SW480 (cell line): ENCODE measurements at regions not wholly inside any gene's neighbourhood (a gene's known extent, or its start where the extent isn't known, plus 50 kb on each side); places are given as distances from the start of the nearest gene placed in this dataset.

Experiments
- DNase-seq: peaks from one replicate; pipeline ENCODE4 v3.0.0-alpha.2; 2016; ENCODE audit warnings: low spot score

DNA sequence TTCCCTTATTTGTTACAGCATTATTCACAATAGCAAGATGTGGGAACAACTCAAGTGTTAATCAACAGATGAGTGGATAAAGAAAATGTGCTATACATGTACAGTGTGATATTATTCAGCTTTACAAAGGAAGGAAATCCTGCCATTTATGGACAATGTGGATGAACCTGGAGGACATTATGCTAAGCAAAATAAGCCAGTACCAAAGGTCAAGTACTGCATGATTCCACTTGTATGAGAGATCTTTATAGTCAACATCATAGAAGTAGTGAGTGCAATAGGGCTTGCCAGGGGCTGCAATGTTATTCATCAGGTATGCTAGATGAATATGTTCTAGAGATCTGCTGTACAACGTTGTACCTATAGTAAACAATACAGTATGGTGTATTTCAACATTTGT lies 138.5 kb upstream of the AGR3 start:
- DNase-seq = no peak

- DNase-seq = no peak
Measured at GRCh38 chr7:17021205-17021604, 139.4 kb upstream of the AGR3 start.

GRCh38 chr7:17022920-17023319 lies 141.1 kb upstream of the AGR3 start:
- no peak for DNase-seq

DNA sequence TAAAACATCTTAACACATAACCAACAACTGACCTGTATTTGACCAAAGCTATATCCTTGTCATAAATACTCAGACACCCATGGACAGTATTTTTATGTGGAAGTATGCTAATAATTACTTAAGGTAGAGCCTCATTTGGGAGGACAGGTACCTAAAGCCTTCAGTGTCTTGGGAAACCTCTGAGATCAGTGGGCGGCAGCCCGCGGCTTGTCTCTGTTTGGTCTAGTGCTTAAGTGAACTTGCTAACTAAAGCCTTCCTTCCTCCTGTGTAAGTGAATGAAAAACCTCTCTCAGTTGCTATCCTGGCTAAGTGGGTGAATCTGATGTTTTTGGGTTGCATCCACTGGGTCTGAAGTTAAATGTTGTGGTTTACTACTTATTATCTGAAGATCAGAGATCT lies 144.5 kb upstream of the AGR3 start:
- no peak for DNase-seq

DNA sequence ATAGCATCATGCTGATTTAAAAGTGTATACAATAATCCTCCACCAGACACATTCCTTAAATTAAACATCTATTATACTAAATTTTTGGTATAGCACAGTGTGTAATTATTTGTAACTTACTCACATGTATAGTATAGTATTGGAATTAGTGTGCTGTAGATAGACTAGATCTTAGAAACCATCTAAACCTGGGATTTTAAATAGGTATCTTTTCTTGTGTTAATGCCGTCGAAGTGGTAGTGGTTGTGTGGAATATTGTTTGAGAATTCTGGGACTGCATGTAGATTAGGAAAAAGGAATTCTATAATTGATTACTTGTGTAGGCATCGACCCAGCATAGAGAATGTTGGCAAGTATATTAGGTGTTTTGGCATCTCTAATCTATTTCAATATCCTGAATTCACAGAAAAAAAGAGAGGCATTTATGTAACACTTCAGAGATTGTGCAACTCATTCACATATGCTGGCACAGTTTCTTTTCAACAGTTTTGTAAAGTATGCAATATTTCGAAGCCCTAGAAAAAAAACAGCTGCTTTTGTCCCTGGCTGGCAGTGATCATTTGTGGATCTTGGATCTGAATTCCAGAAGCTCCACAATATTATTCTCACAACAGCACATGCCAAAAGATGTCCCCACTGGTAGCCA lies 145.5 kb upstream of the AGR3 start:
- no peak for DNase-seq

DNA sequence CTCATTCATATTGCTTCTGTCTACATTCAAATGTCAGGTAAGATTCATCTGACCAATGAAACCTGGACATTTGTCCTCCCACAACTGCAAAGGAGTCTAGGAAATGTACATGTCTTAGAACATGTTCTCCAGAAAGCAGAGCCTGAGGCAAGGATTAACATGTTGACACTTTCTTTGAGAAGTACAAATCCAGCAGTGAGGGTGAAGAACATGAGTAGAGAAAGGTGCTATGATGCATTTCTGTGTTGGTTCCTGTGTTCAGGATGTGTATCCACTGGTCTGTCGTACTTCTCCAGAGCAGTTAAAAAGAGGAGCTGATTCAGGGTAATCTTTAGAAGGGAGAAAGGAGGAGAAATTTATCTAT lies 146.0 kb upstream of the AGR3 start:
- DNase-seq = no peak

DNA sequence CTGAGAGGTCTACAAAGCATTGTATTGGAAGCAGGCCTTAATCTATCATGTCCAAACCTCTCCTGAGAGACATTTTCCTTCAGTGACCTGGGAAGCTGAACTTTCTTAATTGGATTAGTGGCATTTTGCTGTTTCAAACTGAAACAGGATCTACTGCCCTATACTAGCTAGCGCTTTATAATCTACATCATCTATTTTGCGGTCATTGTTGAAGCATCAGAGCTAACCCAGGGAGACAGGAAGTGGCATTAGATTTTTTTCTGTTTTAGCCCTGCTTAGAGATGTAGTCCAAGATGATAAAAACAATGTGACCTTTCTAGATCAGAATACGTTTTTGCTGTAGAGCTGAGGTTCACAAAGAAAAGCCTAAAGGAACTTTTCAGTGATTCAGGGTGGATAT lies 147.4 kb upstream of the AGR3 start:
- no peak for DNase-seq

GRCh38 chr7:17030559-17030958 lies 148.8 kb upstream of the AGR3 start:
- DNase-seq = no peak

- DNase-seq = no peak
Measured at GRCh38 chr7:17031906-17032551, 150.2 kb upstream of the AGR3 start.

DNA sequence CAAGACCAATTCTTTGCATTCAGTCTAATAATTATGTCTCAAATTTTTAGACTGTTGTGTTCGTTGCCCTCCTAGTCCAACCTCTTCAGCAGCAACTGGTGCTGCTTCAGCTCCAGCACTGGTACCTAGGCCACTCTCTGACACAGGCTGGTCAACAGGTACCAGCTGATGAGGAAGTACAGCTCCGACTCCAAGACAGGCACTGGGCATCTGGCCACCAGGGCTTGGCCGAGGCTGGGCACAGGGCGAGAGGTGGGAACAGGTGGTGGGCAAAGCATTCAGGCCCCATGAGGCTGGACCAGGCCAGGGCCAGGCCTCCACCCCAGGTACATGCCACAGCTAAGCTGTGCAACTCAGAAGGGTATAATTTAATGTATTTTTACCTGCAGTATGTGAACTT lies 151.5 kb upstream of the AGR3 start:
- no peak for DNase-seq

DNA sequence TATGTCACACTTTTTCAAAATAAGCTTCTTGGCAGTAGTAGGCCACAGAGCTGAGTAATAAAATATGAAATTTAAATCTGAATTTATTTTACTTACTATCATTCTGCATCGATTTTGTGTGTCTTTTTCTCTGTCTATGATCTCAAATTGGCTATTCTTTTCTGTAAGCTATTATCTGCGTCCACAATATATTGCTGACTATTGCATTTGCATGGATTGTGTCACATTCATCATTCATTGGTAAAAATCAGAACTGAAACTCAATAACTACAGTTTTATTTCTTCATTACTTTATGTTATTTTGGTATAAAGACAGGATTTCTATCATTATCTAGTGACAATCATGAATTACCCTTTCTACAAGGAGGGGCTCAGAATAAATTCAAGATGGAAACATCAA lies 154.8 kb upstream of the AGR3 start:
- DNase-seq = no peak

- DNase-seq = no peak
Measured at GRCh38 chr7:17037356-17037755, 155.6 kb upstream of the AGR3 start.

- no peak for DNase-seq
Measured at GRCh38 chr7:17038160-17038782, 156.5 kb upstream of the AGR3 start.

DNA sequence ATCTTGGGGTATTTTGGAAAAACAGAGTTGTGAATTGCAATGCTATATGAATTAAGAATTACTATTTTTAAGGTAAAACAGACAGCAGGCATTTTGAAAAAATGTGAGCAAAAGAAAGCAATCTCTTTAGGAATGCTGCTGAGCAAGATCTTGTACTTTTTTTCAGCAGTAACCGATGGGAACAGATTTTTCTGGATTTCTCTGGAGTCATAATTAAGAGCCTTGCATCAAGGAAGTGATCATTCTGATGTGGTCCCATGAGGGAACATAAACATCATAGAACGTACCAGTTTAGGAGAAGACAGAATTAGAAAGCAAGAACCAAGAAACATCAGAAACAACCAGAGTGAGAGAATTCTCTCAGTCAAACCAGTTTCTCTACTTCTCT lies 157.0 kb upstream of the AGR3 start:
- DNase-seq = no peak

DNA sequence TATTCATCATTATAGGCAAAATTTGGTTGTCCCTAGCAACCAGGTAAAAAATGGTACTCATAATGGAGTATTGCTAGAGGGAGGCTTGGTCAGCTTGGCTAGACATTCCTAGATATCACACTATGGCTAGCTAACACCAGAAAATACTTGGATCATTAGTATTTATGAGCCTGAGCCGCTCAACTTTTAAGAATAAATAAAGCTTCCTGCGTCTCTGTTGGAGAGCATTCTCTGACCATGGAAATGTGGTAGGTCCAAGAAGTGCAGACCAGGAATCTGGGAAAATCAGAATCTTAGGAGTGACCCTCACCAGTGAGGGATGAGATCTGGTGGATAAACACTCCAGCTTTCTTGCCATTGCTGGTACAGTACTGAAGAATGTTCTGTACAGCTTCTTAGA lies 157.6 kb upstream of the AGR3 start:
- DNase-seq = no peak

- no peak for DNase-seq
Measured at GRCh38 chr7:17040716-17041115, 158.9 kb upstream of the AGR3 start.

DNA sequence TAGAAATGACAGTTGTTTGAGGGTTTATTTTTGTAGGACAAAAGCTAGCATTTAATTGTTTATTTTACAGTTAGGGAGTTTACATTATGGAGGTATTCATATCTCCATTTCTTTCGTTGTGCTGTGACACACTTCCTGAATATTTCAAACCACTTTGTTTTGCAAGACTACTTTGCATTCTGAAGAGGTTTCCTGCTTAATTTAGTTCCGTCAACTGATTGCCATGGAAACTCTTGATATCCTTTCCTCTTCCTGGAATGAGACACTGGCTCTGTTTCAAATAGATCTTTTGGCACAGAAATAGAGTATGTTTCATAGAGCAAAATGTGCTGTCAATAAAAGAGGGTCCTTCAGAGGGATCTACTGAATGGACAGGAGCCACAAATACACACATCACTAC lies 159.5 kb upstream of the AGR3 start:
- DNase-seq = no peak

DNA sequence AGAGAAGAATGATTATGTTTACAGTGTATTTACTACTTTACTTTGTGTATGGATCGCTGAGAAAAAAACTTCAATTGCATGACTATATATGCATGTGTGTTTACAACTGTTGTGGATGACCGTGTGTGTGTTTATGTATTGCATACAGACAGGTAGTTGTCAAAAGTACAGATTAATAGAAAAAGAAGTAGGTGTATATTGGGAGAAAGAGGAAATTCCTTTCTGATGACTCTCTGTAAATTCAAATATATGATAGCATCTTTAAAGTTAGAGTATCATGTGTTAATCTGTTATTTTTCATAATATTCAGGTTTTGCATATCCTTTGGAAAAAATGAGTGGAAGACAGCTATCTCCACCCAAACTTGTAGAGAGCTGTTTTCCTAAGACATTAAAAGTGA lies 160.4 kb upstream of the AGR3 start:
- DNase-seq = no peak

DNA sequence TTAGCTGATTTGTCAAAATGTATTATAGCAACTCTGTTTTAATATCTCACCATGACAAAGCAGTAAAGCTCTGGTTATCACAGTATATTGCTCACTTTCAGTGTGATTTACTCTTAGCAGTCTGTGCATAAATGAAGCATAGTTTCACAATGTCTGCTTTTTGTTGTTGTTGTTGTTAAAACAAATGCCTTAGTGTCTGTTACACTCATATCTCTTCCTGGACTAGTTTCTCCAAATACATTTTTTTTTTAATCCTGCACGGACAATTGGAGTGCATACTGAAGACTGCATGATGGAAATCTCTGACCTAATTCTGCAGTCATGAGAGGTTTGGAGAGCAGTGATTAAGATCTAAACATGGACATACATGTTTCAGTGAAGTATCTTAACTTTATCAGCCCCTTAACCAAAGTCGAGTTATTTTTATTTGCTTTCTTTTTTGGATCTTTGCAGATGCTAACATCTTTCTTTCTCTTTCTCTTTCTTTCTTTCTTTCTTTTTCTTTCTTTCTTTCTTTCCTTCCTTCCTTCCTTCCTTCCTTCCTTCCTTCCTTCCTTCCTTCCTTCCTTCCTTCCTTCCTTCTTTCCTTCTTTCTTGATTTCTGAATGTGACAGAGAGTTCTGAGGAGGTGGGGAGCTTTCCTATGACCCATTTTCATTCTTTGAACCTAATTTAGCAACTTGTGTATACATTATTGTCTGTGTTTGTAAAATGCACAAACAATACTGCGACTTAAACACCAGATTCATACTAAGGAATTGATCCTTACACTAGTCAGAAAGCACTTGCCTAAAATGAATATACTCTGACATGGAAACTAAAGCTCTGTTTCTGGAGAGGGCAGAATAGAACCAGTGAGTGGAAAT lies 161.5 kb upstream of the AGR3 start:
- DNase-seq = no peak

DNA sequence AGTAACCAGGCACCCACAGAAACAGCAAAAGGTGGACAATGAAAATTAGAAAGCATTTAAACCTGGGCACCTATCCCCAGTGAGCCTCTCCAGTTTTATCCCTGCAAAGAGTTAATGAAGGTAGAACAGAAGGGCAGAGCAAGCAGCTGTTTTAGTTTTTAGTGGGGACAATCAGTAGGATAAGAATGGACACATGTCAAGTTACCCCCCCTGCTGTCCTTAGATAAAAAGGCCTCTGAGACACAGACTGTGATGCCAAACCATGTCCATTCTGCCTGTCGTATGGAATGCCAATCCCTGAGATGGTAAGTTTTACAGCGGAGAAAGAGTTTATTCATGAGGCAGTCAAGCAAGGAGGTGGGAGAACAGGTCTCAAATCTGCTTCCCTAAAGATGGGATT lies 162.6 kb upstream of the AGR3 start:
- DNase-seq = no peak

GRCh38 chr7:17044861-17045260 lies 163.1 kb upstream of the AGR3 start:
- DNase-seq = no peak

- no peak for DNase-seq
Measured at GRCh38 chr7:17046259-17046658, 164.5 kb upstream of the AGR3 start.

GRCh38 chr7:17046666-17047065 lies 164.9 kb upstream of the AGR3 start:
- DNase-seq = no peak
